ENCODE measurements at regions not wholly inside any gene's neighbourhood (a gene's known extent, or its start where the extent isn't known, plus 50 kb on each side); places are given as distances from the start of the nearest gene placed in this dataset.

- Mint-ChIP-seq H3K4me1 (ENCODE audit: low read depth) (peaks cover 12% of the 10 kb centered on the region), H3K9me3 (ENCODE audit: low read depth) (peaks cover 3% of the 10 kb centered on the region), H3K36me3 (ENCODE audit: insufficient read depth) (peaks cover 9% of the 10 kb centered on the region), H3K27me3 (no peaks in the 10 kb centered on the region), H3K27ac (no peak overlapping the region), H3K4me3 (ENCODE audit: low read depth) (no peak overlapping the region)
- TF ChIP-seq CTCF (IDR thresholded peaks at IDR 0.05; ENCODE audit: unreplicated experiment), result no peak
- no peak for DNase-seq (ENCODE audit: low spot score, unreplicated experiment)
Observed at GRCh38 chr11:70915158-70915985, 337.0 kb downstream of the SHANK2 start.

GRCh38 chr11:70916351-70916750 is 336.0 kb downstream of the SHANK2 start:
- Mint-ChIP-seq H3K27me3 (no peaks in the 10 kb centered on the region), H3K9me3 (ENCODE audit: low read depth) (peaks cover 9% of the 10 kb centered on the region), H3K4me3 (ENCODE audit: low read depth) (no peak overlapping the region), H3K36me3 (ENCODE audit: insufficient read depth) (peaks cover 12% of the 10 kb centered on the region), H3K4me1 (ENCODE audit: low read depth) (peaks cover 12% of the 10 kb centered on the region), H3K27ac (no peak overlapping the region)
- no peak for TF ChIP-seq CTCF (IDR thresholded peaks at IDR 0.05; ENCODE audit: unreplicated experiment)
- DNase-seq (ENCODE audit: low spot score, unreplicated experiment), result no peak

GRCh38 chr11:70918242-70918641 is 334.1 kb downstream of the SHANK2 start:
- Mint-ChIP-seq H3K27ac (no peak overlapping the region), H3K36me3 (ENCODE audit: insufficient read depth) (peaks cover 26% of the 10 kb centered on the region), H3K9me3 (ENCODE audit: low read depth) (peaks cover 28% of the 10 kb centered on the region), H3K4me3 (ENCODE audit: low read depth) (no peak overlapping the region), H3K4me1 (ENCODE audit: low read depth) (peaks cover 11% of the 10 kb centered on the region), H3K27me3 (no peaks in the 10 kb centered on the region)
- no peak for DNase-seq (ENCODE audit: low spot score, unreplicated experiment)
- no peak for TF ChIP-seq CTCF (IDR thresholded peaks at IDR 0.05; ENCODE audit: unreplicated experiment)

- H3K36me3 Mint-ChIP-seq (ENCODE audit: insufficient read depth), result peaks cover 34% of the 10 kb centered on the region
Observed at GRCh38 chr11:70921804-70922203, 330.6 kb downstream of the SHANK2 start.

GRCh38 chr11:70924108-70924507 is 328.3 kb downstream of the SHANK2 start:
- Mint-ChIP-seq H3K4me1 (ENCODE audit: low read depth) (no peaks in the 10 kb centered on the region), H3K27ac (no peak overlapping the region), H3K4me3 (ENCODE audit: low read depth) (no peak overlapping the region), H3K9me3 (ENCODE audit: low read depth) (peaks cover 28% of the 10 kb centered on the region), H3K27me3 (no peaks in the 10 kb centered on the region), H3K36me3 (ENCODE audit: insufficient read depth) (peaks cover 35% of the 10 kb centered on the region)
- TF ChIP-seq CTCF (IDR thresholded peaks at IDR 0.05; ENCODE audit: unreplicated experiment), result no peak
- no peak for DNase-seq (ENCODE audit: low spot score, unreplicated experiment)

More at GRCh38 chr11:70921804-70922203, 330.6 kb downstream of the SHANK2 start:
- Mint-ChIP-seq H3K9me3 (ENCODE audit: low read depth) (peaks cover 31% of the 10 kb centered on the region), H3K4me1 (ENCODE audit: low read depth) (no peaks in the 10 kb centered on the region), H3K27me3 (no peaks in the 10 kb centered on the region), H3K4me3 (ENCODE audit: low read depth) (no peak overlapping the region), H3K27ac (no peak overlapping the region)
- no peak for DNase-seq (ENCODE audit: low spot score, unreplicated experiment)
- no peak for TF ChIP-seq CTCF (IDR thresholded peaks at IDR 0.05; ENCODE audit: unreplicated experiment)
